RWPE2 (cell line): ENCODE measurements at regions not wholly inside any gene's neighbourhood (a gene's known extent, or its start where the extent isn't known, plus 50 kb on each side); places are given as distances from the start of the nearest gene placed in this dataset.

ENCODE experiments used
- ATAC-seq: fragments of 200-7000 bp; cut with Tn5 transposase; 3 replicates; pipeline ENCODE4 v1.9.1; 2021; ENCODE audit warnings: low read depth
- DNase-seq: peaks from one replicate; pipeline ENCODE4 v3.0.0-alpha.2; 2020; ENCODE audit warnings: low spot score
- H3K27ac ChIP-seq: fragments of 450-650 bp; 2 replicates; pipeline ENCODE4 v1.5.1; 2017; ENCODE audit warnings: mild to moderate bottlenecking; ENCODE audit not compliant: poor library complexity, severe bottlenecking
- H3K27me3 ChIP-seq: fragments of 250-450 bp; sonication (Bioruptor Pico); 2 replicates; pipeline ENCODE4 v1.5.1; 2021; ENCODE audit warnings: mild to moderate bottlenecking, moderate library complexity; ENCODE audit not compliant: insufficient read depth, poor library complexity, severe bottlenecking
- H3K36me3 ChIP-seq: fragments of 250-450 bp; sonication (Bioruptor Pico); 2 replicates; pipeline ENCODE4 v1.5.1; 2020; ENCODE audit warnings: low read depth, mild to moderate bottlenecking, moderate library complexity
- H3K4me1 ChIP-seq: fragments of 250-450 bp; sonication (Bioruptor Pico); 2 replicates; pipeline ENCODE4 v1.5.1; 2021; ENCODE audit warnings: mild to moderate bottlenecking, moderate library complexity; ENCODE audit not compliant: insufficient read depth, poor library complexity, severe bottlenecking
- H3K4me3 ChIP-seq: fragments of 250-450 bp; sonication (Bioruptor Pico); 2 replicates; pipeline ENCODE4 v1.5.1; 2021; ENCODE audit warnings: mild to moderate bottlenecking, moderate library complexity; ENCODE audit not compliant: severe bottlenecking
- H3K9me3 ChIP-seq: fragments of 250-450 bp; sonication (Bioruptor Pico); 2 replicates; pipeline ENCODE4 v1.5.1; 2021; ENCODE audit warnings: mild to moderate bottlenecking, moderate library complexity; ENCODE audit not compliant: severe bottlenecking
- CTCF ChIP-seq: fragments of 450-650 bp; IDR thresholded peaks from one replicate; pipeline ENCODE4 v1.5.1; 2017; ENCODE audit warnings: mild to moderate bottlenecking, moderate library complexity; ENCODE audit not compliant: poor library complexity, severe bottlenecking

DNA sequence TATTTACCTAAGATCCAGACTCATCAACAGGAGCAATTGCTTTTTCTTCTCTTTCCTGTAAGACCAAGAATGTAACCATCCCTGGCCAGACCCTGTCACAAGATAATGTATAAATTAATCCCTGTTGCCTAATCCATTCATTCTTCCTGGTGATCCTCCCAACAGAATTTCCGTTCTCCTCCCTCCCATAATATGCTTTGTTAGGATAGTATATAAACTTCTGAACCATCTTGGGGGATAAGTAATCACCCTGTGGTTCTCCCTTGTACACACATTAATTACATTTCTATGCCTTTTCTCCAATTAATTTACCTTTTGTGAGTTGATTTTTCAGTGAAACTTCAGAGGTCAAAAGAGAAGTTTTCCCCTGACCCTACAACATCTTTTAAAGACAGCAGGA is 76.2 kb upstream of the RASSF8 start:
- no peaks in the 10 kb centered on the region for H3K27me3 ChIP-seq
- no peaks in the 10 kb centered on the region for H3K4me1 ChIP-seq
- ATAC-seq (no peak), DNase-seq (no peak)
- no peak overlapping the region for H3K27ac ChIP-seq
- no peak overlapping the region for H3K4me3 ChIP-seq
- no peak for TF ChIP-seq CTCF
- no peaks in the 10 kb centered on the region for H3K9me3 ChIP-seq
- H3K36me3 ChIP-seq: no peaks in the 10 kb centered on the region

- TF ChIP-seq CTCF: no peak
- H3K4me1 ChIP-seq: no peaks in the 10 kb centered on the region
- H3K4me3 ChIP-seq: no peak overlapping the region
- no peak overlapping the region for H3K27ac ChIP-seq
- no peaks in the 10 kb centered on the region for H3K36me3 ChIP-seq
- ATAC-seq (no peak), DNase-seq (no peak)
- no peaks in the 10 kb centered on the region for H3K9me3 ChIP-seq
- no peaks in the 10 kb centered on the region for H3K27me3 ChIP-seq
Observed at GRCh38 chr12:25883026-25883916, 75.2 kb upstream of the RASSF8 start.

DNA sequence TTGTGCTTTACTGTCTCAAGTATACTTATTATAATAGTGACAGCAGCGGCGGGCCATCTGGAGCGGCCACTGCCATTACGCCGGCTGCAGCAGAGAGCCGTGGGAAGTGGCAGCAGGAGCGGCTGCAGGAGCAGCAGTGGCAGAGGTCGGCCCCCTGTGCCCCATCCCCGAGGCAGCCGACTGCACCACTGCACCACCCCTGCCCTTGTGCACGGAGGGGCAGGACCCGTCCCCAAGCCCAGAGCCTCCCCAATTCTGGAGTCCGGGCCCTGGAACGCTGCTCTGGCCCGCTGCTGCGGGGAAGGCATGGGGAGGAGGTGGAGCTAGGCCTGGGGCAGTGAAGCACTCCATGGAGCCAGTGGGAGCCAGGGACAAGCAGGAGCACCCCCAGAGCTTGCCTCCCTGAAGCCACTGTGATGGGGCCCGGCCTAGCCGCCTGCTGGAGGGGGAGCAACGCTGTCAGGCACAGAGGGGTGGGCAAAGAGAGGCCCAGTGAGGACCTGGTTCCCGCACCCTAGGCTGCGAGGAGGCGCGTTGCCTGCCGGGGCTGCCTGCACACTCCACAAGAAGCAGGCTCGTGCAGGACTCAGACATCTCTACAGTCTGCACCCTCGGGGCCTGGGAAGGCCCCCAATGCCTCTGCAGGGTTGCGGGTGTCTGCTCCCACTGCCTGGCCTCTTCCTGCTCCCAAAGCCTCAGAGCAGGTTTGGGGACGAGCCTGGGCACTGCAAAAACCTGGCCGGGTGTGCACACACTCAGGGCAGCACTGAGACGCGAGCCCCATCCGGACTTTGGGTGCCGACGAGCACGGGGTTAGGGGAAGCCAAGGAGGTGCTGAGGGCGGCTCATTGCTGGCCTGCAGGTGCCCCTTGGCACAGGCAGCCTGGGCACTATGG is 74.2 kb upstream of the RASSF8 start:
- Histone ChIP-seq H3K36me3 (no peaks in the 10 kb centered on the region), H3K9me3 (no peaks in the 10 kb centered on the region), H3K27ac (no peak overlapping the region), H3K27me3 (no peaks in the 10 kb centered on the region), H3K4me1 (no peaks in the 10 kb centered on the region), H3K4me3 (no peak overlapping the region)
- ATAC-seq (no peak), DNase-seq (no peak)
- no peak for TF ChIP-seq CTCF

- no peak for ATAC-seq
- no peak overlapping the region for H3K4me3 ChIP-seq
- TF ChIP-seq CTCF: no peak
- no peaks in the 10 kb centered on the region for H3K36me3 ChIP-seq
- no peaks in the 10 kb centered on the region for H3K27me3 ChIP-seq
- H3K4me1 ChIP-seq: no peaks in the 10 kb centered on the region
- no peak for DNase-seq
- H3K27ac ChIP-seq: no peak overlapping the region
- no peaks in the 10 kb centered on the region for H3K9me3 ChIP-seq
Observed at GRCh38 chr12:25884920-25885234, 73.6 kb upstream of the RASSF8 start.
